Rectal smooth muscle tissue (tissue), 1 donor: ENCODE measurements at regions not wholly inside any gene's neighbourhood (a gene's known extent, or its start where the extent isn't known, plus 50 kb on each side); places are given as distances from the start of the nearest gene placed in this dataset.

Experiments
- H3K27ac ChIP-seq: one replicate; pipeline ENCODE4 v1.7.0; 2013; ENCODE audit warnings: low read depth, low read length, inconsistent platforms
- H3K27me3 ChIP-seq: one replicate; pipeline ENCODE4 v1.7.0; 2013; ENCODE audit warnings: low read length; ENCODE audit not compliant: control insufficient read depth, insufficient read depth
- H3K36me3 ChIP-seq: one replicate; pipeline ENCODE4 v1.7.0; 2013; ENCODE audit warnings: low read length; ENCODE audit not compliant: control insufficient read depth, insufficient read depth
- H3K4me1 ChIP-seq: one replicate; pipeline ENCODE4 v1.7.0; 2013; ENCODE audit warnings: low read length; ENCODE audit not compliant: control insufficient read depth, insufficient read depth
- H3K4me3 ChIP-seq: one replicate; pipeline ENCODE4 v1.7.0; 2013; ENCODE audit warnings: low read length
- H3K9ac ChIP-seq: one replicate; pipeline ENCODE4 v1.7.0; 2013; ENCODE audit warnings: low read length

DNA sequence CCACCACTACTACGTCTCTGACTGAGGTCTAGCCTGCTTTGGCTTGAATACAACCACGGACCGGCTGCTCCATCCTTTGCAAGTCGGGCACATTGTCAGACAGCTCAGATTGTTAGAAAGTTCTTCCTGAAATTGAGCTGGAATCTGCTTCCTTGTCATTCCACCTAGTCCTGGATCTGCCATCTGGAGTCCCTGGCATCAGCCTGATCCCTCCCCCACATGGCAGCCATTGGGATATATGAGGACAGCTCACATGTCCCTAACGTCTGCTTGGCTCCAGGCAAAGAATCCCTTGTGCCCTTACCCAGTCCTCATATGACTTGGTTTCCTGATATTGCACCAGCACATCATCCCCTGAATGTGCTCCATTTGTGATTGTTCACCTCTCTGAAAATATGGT lies 56.3 kb upstream of the SYT6 start:
- Histone ChIP-seq H3K27ac (no peak overlapping the region), H3K9ac (no peak overlapping the region), H3K4me3 (no peak overlapping the region), H3K27me3 (no peaks in the 10 kb centered on the region), H3K36me3 (no peaks in the 10 kb centered on the region), H3K4me1 (no peaks in the 10 kb centered on the region)

DNA sequence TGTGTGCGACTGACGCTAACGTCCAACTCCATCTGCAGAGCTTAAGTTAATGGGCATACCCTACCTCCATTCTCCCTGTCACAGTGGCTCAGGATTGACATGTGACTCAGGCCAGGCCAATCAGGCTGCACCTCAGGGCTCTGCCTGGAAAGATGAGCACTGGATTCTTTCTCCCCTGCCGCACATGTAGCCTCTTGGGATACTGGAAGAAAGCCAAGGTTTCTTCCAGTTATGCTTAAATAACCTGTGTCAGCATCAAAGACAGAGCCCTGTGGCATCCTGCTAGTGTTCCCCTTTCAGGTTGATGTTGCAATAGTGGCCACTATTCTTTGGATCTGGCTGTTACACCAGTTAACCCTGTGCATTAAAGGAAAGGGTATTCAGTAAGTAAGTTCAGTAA lies 55.0 kb upstream of the SYT6 start:
- Histone ChIP-seq H3K9ac (no peak overlapping the region), H3K36me3 (no peaks in the 10 kb centered on the region), H3K27ac (no peak overlapping the region), H3K27me3 (no peaks in the 10 kb centered on the region), H3K4me3 (no peak overlapping the region), H3K4me1 (no peaks in the 10 kb centered on the region)

DNA sequence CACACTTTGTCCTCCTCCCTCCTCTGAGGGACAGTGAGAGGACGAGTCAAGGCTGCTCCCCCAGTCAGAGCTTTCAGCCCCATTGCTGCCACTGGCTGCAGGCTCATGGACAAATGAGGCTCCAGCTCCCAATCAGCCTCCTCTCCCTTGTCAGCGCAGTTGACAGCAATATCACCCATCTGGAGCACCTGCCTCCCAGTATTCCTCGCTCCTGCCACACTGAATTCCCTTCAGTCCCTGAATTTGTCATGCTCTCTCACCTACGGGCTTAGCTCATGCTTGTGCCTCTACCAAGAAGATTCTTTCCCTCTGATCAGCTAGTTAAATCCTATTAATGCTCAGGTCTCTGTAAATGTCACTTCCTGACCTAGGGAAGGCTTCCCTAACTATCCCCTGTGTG lies 54.4 kb upstream of the SYT6 start:
- no peak overlapping the region for H3K27ac ChIP-seq
- no peaks in the 10 kb centered on the region for H3K27me3 ChIP-seq
- no peaks in the 10 kb centered on the region for H3K36me3 ChIP-seq
- H3K4me3 ChIP-seq, result no peak overlapping the region
- H3K4me1 ChIP-seq, result no peaks in the 10 kb centered on the region
- H3K9ac ChIP-seq, result no peak overlapping the region

DNA sequence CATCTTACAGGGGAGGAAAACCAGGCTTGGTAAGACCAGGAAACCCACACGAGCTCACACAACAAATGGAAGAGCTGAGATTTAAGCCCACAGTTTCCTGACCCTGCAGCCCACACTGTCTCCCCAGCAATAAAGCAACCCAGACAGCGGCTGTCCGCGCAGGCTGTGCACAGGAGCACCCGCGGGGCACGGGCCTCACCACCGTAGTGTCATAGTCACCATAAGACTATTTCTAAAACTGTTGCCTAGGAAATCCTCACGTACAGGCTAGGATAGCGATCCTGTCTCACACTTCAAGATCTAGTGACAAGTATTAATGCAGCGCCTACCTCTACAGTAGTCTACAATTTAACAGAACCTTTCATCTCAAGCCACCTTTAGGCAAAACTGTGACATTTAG lies 54.0 kb upstream of the SYT6 start:
- H3K27me3 ChIP-seq, result no peaks in the 10 kb centered on the region
- H3K4me3 ChIP-seq, result no peak overlapping the region
- H3K9ac ChIP-seq, result no peak overlapping the region
- H3K36me3 ChIP-seq, result no peaks in the 10 kb centered on the region
- H3K4me1 ChIP-seq, result no peaks in the 10 kb centered on the region
- H3K27ac ChIP-seq, result no peak overlapping the region

DNA sequence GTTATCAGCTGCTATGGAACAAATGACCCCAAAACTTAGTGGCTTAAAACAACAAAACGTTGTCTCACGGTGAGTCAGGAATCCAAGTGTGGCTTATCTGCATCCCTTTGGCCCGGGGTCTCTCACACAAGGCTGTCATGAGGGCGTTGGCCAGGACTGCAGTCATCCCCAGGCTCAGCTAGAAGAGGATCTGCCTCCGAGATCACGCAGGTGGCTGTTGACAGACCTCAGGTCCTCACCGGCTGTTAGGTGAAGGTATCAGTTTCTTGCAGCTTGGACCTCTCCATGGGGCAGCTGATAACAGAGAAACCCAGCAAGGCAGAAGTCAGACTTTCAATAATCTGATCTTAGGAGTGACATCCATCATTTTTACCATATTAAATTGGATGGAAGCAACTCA lies 52.7 kb upstream of the SYT6 start:
- no peaks in the 10 kb centered on the region for H3K27me3 ChIP-seq
- H3K27ac ChIP-seq, result no peak overlapping the region
- H3K4me3 ChIP-seq, result no peak overlapping the region
- no peaks in the 10 kb centered on the region for H3K4me1 ChIP-seq
- H3K9ac ChIP-seq, result no peak overlapping the region
- H3K36me3 ChIP-seq, result no peaks in the 10 kb centered on the region

DNA sequence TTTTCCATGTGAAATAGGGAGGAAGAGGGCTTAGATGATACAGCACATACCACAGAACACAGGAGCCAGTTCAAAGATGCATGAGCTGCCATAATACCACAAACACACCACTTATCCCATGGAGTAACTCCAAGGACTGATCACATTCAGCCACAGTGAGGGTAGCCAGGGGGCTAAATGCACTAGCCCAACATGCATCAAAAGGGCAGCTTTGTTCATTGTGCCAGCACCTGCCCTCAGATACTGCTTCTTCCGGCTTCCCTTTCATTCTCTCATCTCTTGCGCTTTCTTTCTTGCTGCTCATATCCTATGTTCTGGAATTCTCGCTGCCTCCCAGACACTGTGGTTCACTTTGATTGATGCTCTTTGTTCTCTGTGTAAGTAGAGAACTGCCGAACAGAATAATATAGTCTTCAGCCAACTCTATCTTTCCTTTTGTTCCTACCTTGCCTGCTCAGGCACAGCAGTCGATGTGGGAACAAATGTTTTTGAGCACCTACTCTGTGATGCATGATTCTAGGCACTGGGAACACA lies 50.0 kb upstream of the SYT6 start:
- Histone ChIP-seq H3K4me1 (no peaks in the 10 kb centered on the region), H3K27me3 (no peaks in the 10 kb centered on the region), H3K27ac (no peak overlapping the region), H3K36me3 (no peaks in the 10 kb centered on the region), H3K9ac (no peak overlapping the region), H3K4me3 (no peak overlapping the region)
